Esophagus muscularis mucosa (tissue), 3 donors: ENCODE measurements at regions not wholly inside any gene's neighbourhood (a gene's known extent, or its start where the extent isn't known, plus 50 kb on each side); places are given as distances from the start of the nearest gene placed in this dataset.

Source experiments
- POLR2AphosphoS5 ChIP-seq, 2 donors: sonication (generic); formaldehyde crosslinking; IDR thresholded peaks; one replicate each; pipeline ENCODE4 v1.6.1; 2017; ENCODE audit warnings: antibody characterized with exemption in 2 of 2
- TF ChIP-seq, protein P1 (sequence below), 3 experiments: fragments of 200-600 bp in 2 of 3; fragments of 450-650 bp in 1 of 3; sonication (generic) in 2 of 3; IDR thresholded peaks; one replicate each; pipeline ENCODE4 v1.5.1; 2017 to 2019; ENCODE audit warnings: antibody characterized with exemption in 3 of 3, mild to moderate bottlenecking in 2 of 3, moderate library complexity in 1 of 3

- TF ChIP-seq POLR2AphosphoS5 (IDR thresholded peaks at IDR 0.05): no peak
- TF ChIP-seq, protein P1, sequence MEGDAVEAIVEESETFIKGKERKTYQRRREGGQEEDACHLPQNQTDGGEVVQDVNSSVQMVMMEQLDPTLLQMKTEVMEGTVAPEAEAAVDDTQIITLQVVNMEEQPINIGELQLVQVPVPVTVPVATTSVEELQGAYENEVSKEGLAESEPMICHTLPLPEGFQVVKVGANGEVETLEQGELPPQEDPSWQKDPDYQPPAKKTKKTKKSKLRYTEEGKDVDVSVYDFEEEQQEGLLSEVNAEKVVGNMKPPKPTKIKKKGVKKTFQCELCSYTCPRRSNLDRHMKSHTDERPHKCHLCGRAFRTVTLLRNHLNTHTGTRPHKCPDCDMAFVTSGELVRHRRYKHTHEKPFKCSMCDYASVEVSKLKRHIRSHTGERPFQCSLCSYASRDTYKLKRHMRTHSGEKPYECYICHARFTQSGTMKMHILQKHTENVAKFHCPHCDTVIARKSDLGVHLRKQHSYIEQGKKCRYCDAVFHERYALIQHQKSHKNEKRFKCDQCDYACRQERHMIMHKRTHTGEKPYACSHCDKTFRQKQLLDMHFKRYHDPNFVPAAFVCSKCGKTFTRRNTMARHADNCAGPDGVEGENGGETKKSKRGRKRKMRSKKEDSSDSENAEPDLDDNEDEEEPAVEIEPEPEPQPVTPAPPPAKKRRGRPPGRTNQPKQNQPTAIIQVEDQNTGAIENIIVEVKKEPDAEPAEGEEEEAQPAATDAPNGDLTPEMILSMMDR (IDR thresholded peaks at IDR 0.05): no peak
Observed at GRCh38 chr2:221001381-221001801, 570.7 kb downstream of the EPHA4 start.
